AG09319 (cell line): ENCODE measurements at regions not wholly inside any gene's neighbourhood (a gene's known extent, or its start where the extent isn't known, plus 50 kb on each side); places are given as distances from the start of the nearest gene placed in this dataset.
"Not testable (repeated sequence)": the region's sequence is repeated elsewhere in the genome, so short reads cannot be mapped to it uniquely, and the experiment has no call there.

Experiments
- DNase-seq: peaks from one replicate; pipeline ENCODE4 v3.0.0-alpha.2; 2010; ENCODE audit warnings: low read depth; ENCODE audit errors: extremely low read depth
- CTCF ChIP-seq: IDR thresholded peaks from 2 replicates; pipeline ENCODE4 v1.5.1; 2011; ENCODE audit warnings: low read depth, mild to moderate bottlenecking, inconsistent platforms, low read length, moderate library complexity

DNA sequence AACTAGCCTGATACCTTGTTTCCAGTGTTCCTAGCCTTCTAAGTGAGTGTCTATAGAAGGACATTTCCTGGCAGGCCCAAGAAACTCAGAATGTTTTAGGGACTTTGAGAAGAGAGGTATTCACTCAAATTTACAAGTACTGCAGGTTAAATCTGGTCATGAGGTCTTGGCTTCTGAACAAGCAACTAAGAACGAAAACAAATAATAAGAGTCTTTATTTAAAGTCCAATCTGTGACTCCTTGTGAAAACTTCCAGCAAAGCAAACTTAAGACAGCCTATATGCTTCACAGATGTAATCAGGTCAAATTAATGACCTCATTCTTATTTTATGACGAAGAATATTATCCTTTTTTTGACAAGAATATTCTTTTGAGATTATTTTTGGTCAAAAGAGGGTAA lies 79.4 kb upstream of the PRSS16 start:
- TF ChIP-seq CTCF: no peak
- DNase-seq: no peak

DNA sequence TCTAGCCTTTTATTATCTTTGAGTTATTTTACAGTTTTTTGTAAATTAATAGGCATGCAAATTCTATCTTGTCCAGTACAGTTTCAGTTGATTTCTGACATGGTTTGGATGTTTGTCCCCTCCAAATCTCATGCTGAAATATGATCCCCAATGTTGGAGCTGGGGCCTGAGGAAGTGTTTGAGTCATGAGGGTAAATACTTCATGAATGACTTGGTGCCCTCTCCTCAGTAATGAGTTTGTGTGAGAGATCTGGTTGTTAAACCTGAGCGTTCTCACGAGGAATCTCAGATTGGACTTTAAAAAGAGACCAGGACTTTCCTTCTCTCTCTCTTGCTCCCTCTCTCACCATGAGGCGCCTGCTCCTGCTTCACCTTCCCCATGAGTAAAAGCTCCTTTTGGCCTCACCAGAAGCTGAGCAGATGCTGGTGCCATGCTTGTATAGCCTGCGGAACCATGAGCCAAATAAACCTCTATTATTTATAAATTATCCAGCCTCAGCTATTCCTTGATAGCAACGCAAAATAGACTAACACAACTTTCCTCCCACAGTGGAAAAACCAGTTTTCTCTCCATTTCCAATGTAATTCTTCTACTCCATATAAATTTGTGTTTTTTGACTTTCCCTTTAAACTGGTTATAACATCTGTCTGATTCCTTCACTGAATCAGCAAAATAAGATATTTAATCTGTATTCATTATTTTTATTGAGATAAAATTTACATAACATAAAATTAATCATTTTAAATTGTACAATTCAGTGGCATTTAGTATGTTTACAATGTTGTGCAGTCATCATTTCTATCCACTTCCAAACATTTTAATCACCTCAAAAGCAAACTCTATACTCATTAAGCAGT lies 78.7 kb upstream of the PRSS16 start:
- no peak for TF ChIP-seq CTCF
- DNase-seq: no peak

DNA sequence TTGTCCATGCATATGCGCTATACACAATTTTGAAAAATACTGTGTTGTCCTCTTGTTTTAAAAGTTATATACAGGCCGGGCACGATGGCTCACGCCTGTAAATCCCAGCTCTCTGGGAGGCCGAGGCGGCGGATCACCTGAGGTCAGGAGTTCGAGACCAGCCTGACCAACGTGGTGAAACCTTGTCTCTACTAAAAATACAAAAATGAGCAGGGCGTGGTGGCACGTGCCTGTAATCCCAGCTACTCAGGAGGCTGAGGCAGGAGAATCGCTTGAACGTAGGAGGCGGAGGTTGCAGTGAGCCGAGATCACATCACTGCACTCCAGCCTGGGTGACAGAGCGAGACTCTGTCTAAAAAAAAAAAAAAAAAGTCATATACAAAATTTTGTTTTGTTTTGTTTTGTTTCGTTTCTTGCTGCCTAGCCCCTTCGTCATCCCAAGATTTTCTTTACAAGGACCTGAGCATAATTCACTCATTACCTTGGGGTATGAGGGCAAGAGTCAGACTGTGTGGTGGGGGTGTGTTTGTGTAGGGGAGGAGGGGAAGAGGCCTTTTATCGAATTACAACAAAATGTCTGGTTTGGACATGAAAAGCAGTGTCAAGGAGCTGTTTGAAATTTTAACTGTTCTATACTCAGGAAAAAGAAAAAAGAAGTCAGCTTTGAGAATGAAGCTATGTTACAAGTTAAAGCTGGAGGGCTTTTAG lies 74.8 kb upstream of the PRSS16 start:
- not testable (repeated sequence) for DNase-seq

DNA sequence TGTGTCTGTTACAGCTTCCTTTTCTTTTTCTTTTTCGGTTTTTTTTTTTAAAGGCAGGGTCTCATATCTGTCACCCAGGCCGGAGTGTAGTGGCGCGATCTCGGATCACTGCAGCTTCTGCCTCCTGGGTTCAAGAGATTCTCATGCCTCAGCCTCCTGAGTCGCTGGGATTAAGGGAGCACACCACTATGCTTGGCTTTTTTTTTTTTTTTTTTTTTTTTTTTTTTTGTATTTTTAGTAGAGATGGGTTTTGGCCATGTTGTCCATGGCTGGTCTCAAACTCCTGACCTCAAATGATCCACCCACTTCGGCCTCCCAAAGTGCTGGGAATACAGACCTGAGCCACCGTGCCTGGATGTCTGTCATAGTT lies 74.3 kb upstream of the PRSS16 start:
- not testable (repeated sequence) for DNase-seq

DNA sequence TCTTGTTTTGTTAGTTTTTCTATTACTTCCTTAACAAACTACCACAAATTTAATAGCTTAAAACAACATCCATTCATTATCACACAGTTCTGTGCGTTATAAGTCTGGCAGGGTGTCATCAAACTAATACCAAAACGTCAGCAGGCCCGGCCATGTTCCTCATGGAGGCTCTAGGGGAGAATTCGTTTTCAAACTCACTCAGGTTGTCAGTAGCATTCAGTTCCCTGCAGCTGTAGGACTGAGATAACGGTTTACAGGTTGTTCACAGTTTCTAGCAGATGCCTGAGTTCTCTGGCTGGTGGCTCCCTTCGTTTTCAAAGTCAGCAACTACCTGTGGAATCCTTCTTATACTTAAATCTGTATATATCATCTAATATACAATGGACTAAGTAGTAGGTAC lies 72.5 kb upstream of the PRSS16 start:
- TF ChIP-seq CTCF: no peak
- no peak for DNase-seq

DNA sequence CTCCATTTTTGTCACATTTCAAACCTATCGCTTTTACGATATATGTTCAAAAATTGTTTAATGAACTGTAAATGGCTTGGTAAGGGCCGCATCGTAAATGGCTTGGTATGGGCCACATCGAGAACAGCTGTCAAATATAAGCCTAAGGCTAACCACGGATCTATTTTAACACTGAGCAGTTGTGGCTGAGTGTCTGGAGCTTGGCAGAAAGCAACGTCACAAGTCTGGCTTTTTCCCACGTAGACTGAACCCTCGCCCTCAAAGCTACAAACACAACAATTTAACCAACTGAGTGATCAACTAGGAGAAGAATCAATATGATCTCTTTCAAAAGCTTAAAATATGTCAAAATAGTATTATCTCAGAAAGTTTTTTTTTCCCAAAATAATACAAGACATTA lies 71.4 kb upstream of the PRSS16 start:
- no peak for TF ChIP-seq CTCF

GRCh38 chr6:27176523-27177484 lies 70.7 kb upstream of the PRSS16 start:
- no peak for TF ChIP-seq CTCF
- no peak for DNase-seq

More for the DNA sequence above, 71.4 kb upstream of the PRSS16 start:
- no peak for DNase-seq
